CD4-positive, alpha-beta T cell treated with Interleukin-15 for 4 hours (primary cell): ENCODE measurements at regions not wholly inside any gene's neighbourhood (a gene's known extent, or its start where the extent isn't known, plus 50 kb on each side); places are given as distances from the start of the nearest gene placed in this dataset.

Source experiments
- DNase-seq: peaks from one replicate; pipeline ENCODE4 v3.0.0-alpha.2; 2020; ENCODE audit warnings: low spot score

DNA sequence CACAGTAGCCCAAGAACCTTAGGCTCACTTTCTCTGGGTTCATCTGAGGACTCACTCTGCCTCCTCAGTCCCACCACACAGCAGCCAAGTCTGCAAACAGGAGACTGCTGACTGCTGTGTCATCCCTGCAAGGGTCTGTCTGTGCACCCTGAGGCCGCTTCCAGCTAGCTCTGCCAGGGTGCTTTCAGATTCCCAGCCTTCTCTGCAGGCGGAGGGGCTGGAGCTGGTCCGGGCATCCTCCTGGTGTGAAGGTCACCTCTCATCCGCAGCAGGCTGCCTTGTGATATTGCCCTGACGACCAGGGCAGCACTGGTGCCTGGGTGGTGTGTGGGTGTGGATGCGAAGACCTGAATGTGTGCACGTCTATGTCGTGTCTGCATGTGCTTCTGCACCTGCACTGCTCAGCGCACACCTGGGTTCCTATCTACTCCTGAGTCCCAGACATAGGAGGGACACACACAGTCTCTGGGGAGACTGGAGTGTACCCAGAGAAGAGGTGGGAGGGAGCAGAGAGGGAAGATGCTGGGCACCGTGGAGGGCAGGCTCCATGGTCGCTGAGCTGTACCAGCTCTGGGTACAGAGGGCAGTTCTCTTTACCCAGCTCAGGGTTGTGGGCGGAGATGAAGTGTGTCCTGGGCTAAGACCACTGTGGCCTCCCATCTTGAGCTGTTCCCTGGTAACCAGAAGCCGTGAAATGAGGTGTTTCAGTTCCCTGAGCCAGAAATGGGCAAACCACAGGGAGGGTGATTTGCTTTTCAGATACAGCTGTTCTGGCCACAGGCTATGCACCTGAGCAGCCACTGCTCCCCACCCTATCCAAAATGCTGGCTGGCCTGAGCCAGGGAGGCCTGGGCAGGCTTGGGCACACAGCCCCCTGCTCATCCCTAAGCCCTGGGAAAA, 160.9 kb upstream of the CSF3R start:
- DNase-seq: no peak

DNA sequence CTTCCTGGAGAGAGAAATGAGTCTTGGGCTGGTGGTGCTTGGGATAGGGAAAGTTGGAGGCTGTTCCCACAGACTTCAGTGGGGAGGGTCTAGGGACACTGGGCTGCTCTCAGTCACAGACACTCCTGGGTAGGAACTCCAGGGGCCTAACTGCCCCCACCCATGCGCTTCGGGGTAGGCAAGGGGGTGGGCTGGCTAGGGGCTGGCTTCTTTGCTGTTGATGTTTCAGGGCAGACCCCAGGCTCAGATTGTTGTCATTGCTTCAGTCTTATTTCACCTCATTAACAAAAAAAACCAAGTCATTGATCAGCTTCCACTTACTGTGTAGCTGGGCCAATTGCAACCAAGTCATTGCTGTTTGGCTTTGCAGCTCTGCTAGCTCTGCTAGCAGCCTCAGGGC, 160.1 kb upstream of the CSF3R start:
- DNase-seq: no peak

DNA sequence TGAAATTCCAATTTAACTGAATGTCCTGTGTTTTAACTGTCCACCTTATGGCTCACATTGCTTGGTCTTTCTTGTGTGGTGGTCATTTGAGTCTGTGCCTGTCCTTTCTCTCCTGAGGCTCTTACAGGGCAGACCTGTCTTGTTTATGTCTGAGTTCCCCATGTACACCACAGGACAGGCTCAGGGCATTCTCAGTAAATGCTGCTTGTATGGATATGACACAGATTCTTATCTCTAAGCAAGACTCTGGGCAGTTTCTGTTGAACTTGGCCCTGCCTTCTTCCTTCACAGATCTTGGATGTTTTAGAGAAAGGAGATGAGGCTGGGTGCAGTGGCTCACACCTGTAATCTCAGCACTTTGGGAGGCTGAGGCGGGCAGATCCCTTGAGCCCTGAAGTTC, 159.1 kb upstream of the CSF3R start:
- no peak for DNase-seq

DNA sequence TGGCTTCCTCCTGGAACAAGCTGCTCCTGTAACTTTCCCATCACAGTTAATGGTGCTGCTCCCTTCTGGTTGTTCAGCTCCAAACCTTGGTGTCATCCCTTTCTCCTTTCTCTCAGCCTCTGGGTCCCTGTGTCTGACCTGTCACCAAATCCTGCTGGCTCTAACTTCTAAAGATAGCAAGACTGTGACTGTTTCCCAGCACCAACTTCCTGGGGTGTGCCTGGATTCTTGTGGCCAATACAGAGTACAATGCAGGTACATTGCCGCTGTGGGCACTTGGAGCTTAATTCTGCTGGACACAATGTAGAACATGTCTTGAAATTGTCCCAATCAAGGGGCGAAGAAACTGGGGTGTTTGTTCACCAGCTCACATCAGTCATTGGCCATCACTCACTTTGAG, 156.7 kb upstream of the CSF3R start:
- DNase-seq: no peak

DNA sequence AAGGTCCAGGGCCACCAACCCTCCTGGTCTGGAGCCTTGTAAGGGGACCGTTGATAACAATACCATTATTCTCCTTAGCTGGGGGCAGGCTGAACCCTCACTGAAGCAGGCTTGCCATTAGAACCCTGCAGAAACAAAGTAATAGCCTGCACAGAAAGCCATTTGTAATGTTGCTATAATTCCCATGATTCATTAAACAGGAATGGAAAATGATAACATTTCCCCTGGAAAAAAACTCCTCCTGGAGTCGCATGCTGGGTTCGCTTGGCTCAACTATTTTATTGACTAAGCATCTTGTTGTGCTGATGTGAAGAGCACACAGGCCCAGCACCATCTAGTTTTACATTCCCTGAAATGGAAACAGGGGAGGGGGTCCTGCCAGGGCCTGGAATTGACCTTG, 155.6 kb upstream of the CSF3R start:
- DNase-seq: no peak

DNA sequence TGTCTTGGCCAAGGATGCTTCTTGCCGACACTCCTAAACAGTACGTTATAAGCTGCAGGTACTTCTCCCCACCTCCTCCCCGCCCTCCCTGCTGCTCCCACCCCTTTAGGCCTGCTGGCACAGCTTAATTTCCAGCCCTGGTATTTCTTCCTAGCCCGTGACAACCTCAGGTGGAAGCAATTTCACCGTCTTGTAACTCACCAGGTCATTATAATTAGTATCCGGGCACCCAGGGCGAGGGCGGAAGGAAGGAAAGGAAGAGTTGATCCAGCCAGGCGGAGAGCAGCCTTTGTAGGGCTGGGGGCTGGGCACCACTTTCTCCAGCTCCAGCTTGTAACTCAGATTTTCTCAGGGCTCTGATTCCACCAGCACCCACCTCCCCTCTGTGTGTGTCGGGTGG, 153.5 kb upstream of the CSF3R start:
- DNase-seq: no peak

DNA sequence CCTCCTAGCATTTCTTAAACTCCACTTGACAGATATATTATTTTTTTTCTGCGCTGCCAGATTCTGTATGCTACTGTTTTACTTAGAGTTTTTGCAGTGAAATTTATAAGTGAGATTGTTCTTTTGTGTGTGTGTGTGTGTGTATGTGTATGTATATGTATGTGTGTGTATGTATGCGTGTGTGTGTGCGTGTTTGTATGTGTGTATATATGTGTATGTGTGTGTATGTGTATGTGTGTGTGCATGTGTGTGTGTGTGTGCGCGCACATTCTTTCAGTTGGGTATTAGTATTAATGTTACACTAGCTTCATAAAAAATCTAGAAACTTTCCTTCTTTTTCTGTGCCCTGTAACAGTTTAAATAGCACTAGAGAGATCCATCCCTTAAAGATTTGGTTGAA, 152.6 kb upstream of the CSF3R start:
- DNase-seq: no peak

DNA sequence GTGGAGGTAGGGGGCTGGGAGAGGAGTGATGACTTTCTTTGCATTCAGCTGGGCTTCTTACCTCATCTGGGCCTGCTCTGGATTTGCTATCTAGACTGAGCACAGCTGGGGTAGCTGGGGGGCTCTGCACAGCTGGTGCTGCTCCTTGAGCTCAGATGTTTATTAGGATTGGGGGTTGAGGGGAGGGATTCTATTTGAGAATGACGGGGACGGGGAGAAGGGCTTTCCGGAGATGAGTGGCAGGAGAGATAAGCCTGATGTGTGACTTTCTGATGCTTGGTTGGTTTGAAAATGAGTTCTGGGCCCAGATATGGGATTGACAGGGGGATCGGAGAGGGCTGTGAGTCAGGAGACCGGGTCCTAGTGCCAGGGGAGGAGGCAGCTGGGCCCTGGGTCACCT, 146.1 kb upstream of the CSF3R start:
- no peak for DNase-seq

DNA sequence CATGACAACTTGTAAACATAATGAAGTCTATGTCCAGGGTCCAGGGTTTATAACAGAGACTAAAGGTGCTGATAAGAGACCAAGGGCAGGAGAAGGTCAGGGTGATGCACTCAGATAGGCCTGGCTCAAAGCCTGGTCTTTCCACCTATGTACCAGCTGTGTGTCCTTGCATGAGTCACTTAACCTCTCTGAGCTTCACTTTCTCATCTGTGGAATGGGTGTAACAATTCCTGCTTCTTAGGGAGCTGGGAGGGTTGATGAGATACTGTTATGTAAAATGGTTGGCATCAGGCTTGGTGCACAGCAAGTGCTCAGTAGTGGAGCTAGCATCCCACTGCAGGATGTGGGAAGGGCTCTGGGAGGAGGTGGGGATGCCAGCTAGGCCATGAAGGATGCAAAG, 143.7 kb upstream of the CSF3R start:
- DNase-seq: no peak

DNA sequence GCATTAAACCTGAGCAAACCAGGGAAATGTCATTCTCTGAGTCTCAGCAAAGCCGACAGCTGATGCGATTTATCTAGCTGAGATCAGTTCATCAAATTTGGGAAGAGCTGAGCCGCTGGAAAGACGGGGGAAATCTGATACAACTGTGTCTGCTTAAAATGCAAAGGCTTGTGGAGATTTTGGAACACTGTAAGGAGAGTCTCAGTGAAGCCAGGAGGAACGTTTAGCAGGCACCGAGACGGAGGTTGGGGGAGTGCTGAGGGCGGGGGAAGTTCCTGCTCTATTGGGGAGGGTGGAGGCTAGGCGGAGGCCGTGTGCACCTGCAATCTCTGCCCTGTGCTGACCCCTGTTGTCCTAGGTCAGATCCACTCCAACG, 143.2 kb upstream of the CSF3R start:
- DNase-seq: no peak

DNA sequence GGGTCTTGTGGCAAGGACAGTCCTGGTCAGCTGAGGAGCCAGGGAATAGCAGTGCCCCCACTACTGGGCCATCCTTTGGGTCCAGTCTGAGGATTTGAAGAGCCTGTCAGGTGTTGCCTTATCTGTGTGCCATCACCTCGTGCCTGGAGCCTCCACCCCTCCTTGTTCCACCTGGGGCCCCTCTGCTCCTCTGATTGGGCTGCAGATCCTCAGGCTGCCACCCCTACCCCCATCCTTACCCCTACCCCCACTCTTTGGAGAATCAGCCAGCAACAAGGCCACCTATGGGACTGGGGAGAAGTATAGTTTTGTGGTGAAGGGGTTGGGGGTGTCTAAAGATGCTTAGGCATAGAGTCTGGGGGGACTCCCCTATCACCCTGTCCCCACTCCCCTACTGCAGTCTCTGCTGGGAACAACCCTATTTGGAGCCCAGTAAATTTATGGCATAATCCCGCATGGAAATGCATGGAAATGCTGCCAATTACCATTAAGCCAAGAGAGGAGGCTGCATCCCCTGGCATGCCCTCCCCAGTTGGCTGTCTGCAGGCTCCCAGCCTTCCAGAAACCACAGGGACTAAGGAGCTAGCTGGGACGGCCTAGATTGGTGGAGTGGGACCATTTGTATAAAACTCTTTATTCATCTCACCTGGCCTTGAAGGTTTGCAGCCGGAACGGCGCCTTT, 142.7 kb upstream of the CSF3R start:
- no peak for DNase-seq

DNA sequence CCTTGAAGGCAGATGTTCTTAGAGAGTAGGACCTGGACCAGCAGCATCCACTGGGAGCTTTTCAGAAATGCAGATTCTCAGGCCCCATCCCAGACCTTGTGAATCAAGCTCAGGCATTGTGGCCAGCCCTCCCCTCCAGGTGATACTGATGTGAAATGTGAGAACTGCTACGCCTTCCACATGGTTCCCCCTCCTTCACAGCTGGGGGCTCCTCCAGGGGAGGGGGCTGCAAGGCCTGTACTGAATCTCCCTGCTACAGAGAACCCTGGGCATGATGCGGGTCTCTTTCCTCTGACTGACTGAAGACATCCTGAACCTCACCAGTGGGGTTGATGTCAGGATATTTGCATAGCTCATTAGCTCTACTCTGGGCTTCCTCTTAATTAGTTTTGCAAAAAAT, 141.8 kb upstream of the CSF3R start:
- DNase-seq: no peak

DNA sequence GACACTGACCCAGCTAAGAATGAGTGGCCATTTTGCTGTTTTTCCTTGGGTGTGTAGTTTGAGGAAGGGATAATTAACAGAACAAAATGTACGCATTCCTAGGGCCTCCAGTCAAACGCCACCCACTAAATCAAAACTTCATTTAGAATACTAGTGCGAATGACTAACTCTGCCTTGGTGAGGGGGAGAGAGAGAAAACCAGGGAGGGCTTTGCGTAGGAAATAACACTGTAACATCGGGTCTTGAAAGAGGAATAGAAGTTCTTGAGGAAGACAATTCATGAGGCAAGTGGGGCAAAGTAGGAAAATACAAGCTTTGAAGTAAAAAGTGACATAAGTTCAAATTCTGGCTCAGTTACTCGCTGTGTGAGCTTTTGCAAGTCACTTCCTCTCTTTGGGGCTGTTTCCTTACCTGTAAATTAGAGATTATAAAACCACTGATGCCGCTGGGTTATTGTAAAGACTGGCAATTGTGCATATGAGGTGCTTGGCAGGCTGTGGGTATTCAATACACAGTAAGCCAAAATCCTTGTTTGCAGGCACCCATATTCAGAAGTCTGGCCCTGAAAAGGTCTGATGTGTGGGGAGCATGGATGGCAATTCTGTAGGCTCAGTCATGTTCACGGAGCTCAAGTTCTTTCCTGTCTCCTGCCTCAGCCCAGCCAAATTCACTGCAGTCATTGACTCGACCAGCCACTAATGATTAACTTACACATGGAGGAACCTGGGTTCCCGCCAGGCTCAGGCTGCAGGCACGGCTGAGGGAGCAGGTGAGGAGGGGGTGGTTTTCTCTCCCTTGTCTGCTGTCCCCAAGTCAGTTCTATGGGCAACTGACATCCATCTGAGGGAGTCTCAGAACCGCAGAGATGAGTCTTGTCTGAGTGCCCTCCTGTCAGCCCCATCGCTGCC, 140.3 kb upstream of the CSF3R start:
- DNase-seq: no peak

DNA sequence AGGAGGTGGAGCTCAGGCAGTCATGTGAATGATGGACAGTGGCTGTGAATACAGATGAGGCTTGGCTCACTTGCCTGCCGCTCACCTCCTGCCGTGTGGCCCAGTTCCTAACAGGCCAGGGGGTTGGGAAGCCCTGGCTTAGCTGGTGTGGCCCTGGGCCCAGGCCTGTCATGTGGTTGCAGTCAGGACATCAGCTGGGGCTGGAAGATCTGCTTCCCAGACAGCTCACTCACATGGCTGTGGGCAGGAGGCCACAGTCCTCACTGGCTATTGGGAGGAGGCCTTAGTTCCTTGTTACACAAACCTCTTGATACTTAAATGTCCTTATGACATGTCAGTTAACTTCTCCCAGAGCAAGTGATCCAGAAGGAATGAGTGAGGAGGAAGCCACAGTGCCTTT, 138.8 kb upstream of the CSF3R start:
- no peak for DNase-seq

DNA sequence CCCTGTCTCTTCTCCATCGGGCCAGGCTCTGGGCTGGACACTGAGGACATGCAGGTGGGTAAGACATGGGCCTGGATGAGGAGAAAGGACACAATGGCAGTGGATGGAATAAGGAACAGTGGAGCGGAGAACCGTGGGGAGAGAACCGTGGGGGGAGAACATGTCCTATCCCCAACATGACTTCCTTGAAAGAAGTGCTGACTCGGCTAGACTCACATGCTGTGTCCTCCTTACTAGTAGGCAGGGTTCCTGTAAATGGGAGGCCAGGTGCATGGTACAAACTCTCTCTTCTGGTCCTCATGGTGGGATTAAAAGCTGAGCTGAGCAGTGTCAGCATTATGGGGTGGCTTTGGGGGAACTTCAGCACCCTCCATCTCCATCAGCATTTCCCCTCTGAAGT, 137.4 kb upstream of the CSF3R start:
- no peak for DNase-seq

DNA sequence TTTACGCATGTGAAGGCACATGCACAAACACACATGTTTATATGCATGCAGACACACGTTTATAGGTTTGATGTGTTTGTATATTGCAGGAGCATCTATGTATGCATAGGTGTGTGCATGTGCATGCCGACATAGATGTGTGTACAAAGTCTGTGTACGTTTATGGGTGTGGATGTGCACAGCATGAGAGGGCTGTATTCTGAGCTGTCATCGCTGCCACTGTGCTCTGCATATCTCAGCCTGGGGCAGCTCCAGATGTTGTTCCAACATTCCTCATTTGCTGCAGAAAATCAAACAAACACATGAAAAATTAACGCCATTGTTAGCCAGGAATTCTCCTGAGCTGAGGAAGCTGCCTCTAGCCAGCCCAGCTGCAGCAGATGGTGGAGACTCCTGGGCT, 132.3 kb upstream of the CSF3R start:
- DNase-seq: no peak

DNA sequence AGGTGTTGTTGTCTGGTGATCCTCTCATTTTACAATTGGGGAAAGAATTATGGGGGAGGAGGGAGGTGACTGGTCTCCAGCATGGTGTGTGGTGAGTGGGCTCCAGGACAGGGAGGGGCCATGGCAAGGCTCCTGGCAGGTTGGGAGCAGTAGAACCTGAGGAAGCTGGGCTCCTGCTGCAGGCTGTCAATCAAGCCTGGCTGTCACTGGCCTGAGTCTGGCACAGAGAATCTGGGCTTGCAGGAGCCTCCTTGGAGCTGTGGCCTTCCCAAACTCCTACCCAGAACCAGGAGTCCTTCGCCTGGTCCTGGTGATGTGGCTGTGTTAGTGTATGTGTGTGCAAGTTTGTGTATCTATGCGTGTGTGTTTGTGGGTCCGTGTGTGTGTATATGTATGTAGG, 131.9 kb upstream of the CSF3R start:
- no peak for DNase-seq

DNA sequence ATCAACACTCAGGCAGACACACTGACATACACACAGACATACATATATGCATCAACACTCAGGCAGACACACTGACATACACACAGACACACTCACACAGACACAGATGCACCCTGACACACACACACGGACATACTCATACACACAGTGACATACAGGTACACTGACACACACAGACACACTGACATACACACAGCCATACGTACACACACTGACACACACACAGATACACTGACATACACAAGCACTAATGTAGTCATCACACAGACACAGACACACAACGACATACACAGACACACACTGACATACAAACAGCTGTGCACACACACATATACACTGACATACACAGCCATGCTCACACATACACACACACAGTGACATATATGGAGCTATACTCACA, 131.0 kb upstream of the CSF3R start:
- DNase-seq: no peak

DNA sequence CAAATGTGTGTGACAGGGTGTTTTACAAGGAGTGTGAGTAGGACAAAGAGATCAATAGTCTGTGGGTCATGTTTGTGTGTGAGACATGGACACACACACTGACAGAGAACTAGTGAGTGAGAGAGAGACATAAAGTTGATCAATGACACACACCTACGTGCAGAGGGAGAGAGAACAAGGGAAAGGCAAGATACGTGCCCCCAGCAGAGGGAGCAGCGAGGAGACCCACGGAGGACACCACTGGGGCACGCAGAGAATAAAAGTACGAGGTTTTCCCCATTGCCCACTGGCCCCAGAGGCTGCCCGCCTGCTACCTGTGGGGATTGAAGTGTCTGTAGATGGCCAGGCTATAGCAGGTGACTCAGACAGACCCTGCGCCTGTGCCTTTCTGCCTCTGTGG, 130.2 kb upstream of the CSF3R start:
- DNase-seq: no peak

DNA sequence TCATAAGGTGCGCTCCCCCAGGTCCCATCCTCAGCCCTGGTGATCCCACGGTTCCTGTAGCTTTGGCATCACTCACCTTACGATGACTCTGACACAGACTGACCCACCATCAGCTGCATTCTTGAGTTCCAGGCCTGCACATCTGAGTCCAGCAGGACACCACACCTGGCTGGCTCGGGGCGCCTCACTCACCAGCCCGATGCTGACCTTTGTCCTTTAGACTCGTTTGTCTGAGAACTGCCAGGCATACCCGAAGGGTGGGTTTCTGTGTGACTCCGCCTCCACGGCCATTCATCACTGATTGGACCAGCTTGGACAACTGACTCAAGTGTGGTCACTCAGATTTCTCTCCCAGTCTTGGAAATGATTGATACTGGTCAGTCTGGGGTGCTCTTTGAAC, 129.4 kb upstream of the CSF3R start:
- DNase-seq: no peak

DNA sequence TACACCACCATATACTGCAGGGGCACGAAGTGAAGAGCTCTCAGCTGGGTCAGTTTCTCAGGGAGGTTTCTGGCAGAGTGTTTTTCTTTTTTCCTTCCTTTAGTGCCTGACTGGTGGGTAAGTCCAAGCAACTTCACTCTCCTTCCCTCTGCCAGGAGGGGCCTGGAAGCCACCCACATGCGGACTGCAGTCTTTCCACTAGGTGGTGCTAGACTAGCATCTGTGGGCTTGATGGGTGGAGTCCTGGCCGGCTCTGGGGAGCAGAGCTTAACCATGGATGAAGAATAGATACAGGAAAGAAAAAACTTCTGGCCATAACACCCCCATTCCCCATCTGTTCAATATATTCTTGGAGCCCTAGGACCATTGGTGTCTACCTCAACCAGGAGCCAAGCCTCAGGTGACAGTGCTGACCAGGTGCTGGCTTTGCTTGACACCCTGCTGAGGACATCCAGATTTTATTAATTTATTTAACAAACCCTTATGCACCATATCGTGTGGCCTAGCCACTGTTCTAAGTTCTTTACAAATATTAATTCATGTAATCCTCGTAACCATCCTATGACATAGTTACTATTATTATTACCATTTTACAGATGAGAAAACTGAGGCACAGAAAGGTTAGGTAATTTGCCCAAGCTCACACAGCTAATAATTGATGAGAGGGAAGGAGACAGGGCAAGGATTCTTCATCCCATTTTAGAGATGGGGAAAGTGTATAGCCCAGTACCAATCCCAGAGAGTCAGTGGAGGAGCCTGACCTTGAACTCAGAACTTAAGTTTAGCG, 126.7 kb upstream of the CSF3R start:
- DNase-seq: peak; percentile 25

DNA sequence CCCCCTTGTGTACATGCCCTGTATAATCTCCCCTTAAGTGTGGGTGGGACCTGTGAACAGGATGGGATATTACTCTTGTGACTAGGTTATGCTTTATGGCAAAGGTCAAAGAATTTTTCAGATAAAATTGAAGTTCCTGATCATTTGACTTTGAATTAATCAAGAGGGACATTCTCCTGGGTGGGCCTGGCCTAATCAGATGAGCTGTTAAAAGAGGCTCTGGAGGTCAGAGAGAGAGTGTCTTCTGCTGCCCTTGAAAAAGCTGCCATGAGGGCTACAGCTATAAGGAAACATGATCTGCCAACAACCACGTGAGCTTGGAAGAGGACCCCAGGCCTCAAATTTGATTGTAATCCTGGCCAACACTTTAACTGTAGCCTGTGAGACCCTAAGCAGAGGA, 125.6 kb upstream of the CSF3R start:
- no peak for DNase-seq
